Epithelial cell of proximal tubule (primary cell): ENCODE measurements at regions not wholly inside any gene's neighbourhood (a gene's known extent, or its start where the extent isn't known, plus 50 kb on each side); places are given as distances from the start of the nearest gene placed in this dataset.
"Not testable (repeated sequence)": the region's sequence is repeated elsewhere in the genome, so short reads cannot be mapped to it uniquely, and the experiment has no call there.

ENCODE experiments used
- DNase-seq: peaks from one replicate; pipeline ENCODE4 v3.0.0-alpha.2; 2011; ENCODE audit warnings: low read depth
- H3K4me3 ChIP-seq: 2 replicates; pipeline ENCODE4 v1.5.1; 2011; ENCODE audit warnings: low read depth, mild to moderate bottlenecking, low read length
- TF ChIP-seq, protein P1 (sequence below): conservative IDR thresholded peaks from 2 replicates; pipeline ENCODE4 v1.5.1; 2012; ENCODE audit warnings: low read depth, mild to moderate bottlenecking, low read length

DNA sequence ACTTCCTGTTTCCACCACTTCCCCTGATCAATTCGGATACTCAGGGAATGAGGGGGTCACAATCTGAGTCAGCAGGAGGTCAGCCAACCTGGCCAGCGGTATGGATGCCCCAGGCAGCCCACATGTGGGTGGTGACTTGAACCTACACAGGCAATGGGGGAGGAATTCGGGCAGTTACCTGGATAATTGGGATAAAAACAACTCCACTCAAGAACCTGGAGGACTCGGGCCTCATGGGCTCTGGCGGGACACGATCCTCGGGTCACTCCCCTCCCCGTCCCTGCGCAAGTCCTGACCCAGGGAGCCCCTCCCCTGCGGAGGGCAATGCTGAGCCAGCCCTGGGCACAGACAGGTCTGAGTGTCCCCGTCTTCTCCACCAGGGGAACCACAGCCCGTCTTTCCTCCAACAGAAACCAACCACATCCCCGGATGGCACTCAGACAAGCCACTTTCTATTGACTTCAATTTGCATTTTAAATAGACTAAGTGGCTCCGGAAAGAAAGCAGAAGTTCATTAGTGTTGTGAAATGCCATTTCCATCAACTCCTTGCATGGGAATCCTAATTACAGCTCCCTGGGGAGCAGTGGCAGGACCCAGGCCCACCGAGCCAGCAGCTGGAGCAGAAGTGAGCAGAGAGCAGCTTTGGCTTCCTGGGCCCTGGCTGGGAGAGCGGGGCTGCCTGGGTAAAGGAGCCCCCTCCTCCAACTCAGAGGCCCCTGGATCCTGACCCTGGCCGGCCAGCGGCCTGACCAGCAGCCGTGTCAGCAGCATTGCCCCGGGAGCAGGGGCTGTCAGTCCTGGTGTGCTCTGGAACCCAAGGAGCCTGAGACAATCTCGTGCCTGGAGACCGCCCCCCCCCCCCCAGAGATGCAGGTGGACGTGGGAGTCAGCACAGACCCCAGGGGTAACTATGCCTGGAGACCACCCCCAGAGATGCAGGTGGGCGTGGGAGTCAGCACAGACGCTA, 374.1 kb downstream of the ADGRD1 start:
- no peak overlapping the region for H3K4me3 ChIP-seq
- DNase-seq, result no peak
- TF ChIP-seq, protein P1, sequence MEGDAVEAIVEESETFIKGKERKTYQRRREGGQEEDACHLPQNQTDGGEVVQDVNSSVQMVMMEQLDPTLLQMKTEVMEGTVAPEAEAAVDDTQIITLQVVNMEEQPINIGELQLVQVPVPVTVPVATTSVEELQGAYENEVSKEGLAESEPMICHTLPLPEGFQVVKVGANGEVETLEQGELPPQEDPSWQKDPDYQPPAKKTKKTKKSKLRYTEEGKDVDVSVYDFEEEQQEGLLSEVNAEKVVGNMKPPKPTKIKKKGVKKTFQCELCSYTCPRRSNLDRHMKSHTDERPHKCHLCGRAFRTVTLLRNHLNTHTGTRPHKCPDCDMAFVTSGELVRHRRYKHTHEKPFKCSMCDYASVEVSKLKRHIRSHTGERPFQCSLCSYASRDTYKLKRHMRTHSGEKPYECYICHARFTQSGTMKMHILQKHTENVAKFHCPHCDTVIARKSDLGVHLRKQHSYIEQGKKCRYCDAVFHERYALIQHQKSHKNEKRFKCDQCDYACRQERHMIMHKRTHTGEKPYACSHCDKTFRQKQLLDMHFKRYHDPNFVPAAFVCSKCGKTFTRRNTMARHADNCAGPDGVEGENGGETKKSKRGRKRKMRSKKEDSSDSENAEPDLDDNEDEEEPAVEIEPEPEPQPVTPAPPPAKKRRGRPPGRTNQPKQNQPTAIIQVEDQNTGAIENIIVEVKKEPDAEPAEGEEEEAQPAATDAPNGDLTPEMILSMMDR, result no peak

DNA sequence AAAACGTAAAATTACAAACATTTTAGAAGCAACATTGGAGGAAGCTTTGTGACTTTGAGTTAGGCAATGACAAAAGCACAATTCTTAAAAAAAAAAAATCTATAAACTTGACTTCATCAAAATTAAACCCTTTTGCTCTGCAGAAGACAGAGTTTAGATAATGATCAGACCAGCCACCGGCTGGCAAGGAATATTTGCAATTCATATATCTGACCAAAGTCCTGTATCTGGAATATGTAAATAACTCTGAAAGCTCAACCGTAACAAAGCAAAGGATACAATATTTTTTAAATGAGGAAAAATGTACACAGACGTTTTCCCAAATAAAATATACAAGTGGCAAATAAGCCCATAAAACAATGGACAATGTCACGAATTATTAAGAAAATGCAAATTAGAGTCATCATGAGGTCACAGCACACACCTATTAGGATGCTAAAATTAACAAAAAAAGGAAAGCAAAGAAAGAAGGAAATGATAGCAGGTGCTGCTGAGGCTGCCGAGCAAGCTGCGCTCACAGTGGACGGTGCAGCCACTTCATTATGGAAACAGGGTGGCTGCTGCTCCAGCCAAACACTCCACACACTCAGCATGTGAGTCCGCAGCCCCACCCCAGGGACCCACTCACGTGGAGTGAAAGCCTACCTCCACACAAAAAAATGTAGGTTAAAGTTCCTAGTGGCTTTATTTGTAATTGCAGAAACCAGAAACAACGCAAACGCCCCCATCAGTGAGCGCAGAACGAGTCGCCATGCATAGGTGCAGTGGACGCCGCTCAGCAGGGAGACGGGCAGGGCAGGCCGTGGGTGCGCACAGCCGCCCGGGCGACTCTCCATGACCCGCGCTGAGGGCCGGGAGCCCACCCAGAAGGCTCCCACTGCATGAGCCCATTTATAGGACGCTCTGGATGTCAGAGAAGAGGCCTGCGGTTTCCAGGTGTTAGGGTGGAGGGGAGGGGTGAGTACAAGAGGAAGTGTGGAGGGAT, 375.4 kb downstream of the ADGRD1 start:
- not testable (repeated sequence) for H3K4me3 ChIP-seq, DNase-seq

DNA sequence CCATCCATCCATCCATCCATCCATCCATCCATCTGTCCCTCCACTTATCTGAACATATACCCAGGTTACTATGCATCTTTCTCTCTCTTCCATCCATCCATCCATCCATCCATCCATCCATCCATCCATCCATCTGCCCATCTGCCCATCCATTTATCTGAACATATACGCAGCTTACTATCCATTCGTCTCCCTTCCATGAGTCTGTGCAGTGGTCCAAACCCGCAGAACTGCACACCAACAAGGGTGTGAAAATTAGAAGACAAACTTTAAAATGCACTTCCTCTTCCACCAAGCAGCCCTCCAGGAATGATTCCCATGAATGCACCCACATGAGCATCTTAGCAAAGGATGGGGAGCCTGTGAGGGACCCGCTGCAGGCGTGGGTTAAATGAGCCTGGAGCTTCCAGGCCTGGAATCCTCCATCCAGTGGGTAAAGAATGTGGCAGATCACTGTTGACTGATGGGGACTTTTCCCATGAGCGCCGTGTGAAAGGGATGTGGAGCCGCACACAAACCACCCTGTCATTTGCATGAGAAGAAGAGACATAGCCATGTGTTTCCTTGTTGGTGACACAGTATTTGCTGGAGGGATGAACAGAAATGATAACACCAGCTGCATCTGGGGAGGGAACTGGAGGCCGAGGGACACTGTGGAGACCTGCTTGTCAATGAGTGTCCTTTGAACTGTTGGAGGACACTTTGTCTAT, 376.6 kb downstream of the ADGRD1 start:
- TF ChIP-seq, protein P1, result no peak
- DNase-seq, result no peak
- H3K4me3 ChIP-seq, result no peak overlapping the region

DNA sequence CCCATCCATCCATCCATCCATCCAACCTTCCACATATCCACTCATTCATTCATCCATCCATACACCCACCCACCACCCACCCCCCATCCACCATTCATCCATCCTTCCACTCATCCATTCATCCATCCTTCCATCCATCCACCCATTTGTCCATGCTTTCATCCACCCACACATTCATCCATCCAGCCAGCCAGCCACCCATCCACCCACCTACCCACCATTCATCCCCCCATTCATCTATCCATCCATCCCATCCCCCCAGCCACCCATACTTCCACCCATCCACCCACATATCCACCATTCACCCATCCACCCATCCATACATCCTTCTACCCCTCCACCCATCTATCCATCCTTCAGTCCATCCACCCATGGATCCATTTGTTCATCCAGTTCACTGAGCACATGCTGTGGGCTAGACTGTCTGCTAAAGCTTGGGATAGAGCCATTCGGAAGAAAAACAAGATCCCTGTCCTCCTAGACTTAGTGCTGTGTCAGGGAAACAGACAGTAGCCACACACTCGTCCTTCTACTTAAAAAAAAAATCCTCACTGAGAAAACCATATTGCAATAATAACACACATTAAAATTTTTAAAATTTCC, 377.5 kb downstream of the ADGRD1 start:
- no peak overlapping the region for H3K4me3 ChIP-seq
- no peak for DNase-seq
- TF ChIP-seq, protein P1, result no peak

DNA sequence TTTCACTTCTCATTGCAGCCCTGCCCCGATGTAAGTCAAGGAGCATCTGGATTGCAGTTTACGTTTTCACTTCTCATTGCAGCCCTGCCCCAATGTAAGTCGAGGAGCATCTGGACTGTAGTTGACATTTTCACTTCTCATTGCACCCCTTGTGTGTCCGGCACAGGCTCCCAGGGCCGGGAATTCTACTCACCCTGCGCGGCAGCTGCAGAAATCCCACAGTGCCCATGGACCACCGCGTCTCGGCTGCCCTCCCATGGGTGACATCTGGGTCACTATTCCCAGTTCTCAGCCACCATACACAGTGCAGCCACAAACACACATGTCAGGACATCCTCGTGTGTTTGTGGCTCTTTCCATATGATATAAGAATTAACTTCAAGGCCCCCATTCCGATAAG, 378.5 kb downstream of the ADGRD1 start:
- H3K4me3 ChIP-seq, result no peak overlapping the region
- DNase-seq, result no peak
- TF ChIP-seq, protein P1, result no peak

DNA sequence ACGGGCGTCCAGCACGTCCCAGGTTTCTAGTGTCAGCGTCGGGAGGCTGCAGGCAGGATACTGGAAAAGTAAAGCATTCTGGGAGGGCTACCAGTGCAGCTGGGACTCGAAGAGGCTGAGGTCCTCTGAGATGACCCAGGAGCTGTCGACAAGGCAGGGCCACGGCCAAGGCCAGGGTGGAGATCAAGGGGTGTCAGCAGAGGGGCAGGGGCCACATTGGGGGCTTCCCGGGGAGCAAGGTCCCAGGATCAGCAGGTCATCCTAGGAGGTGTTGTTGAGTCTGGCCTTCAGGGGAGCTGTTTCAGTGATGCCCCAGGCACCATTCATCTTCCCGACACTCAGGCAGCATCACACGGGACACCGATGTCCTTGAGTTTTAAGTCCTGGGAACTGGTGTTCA, 377.8 kb upstream of the SFSWAP start:
- DNase-seq, result no peak
- H3K4me3 ChIP-seq, result no peak overlapping the region
- TF ChIP-seq, protein P1, result no peak
